ENCODE measurements at regions not wholly inside any gene's neighbourhood (a gene's known extent, or its start where the extent isn't known, plus 50 kb on each side); places are given as distances from the start of the nearest gene placed in this dataset.

- ATAC-seq: no peak
- H3K4me1 ChIP-seq: no peaks in the 10 kb centered on the region
- TF ChIP-seq CTCF (IDR thresholded peaks at IDR 0.05 in 4 of 5, conservative IDR thresholded peaks at IDR 0.05 in 1 of 5) (no peak), POLR2A (IDR thresholded peaks at IDR 0.05) (no peak)
- no peak for DNase-seq
- H3K27me3 ChIP-seq: no peaks in the 10 kb centered on the region
- H3K4me3 ChIP-seq: no peak overlapping the region
- no peaks in the 10 kb centered on the region for H3K9me3 ChIP-seq
- in situ Hi-C loops (cut with MboI; ENCODE audit: low sequenced_read_pairs in 4 of 4) (no loop called here), intact Hi-C loops (cut with DNase I; ENCODE audit: low total_unique reads) (no loop called here)
- no peaks in the 10 kb centered on the region for H3K36me3 ChIP-seq
- no peak overlapping the region for H3K27ac ChIP-seq
Measured at GRCh38 chr7:85452674-85453073, 265.8 kb upstream of the SEMA3D start.

GRCh38 chr7:85449478-85449877, 262.6 kb upstream of the SEMA3D start:
- in situ Hi-C loops (cut with MboI; ENCODE audit: low sequenced_read_pairs in 4 of 4) (no loop called here), intact Hi-C loops (cut with DNase I; ENCODE audit: low total_unique reads) (no loop called here)
- H3K27me3 ChIP-seq: no peaks in the 10 kb centered on the region
- no peaks in the 10 kb centered on the region for H3K9me3 ChIP-seq
- H3K27ac ChIP-seq: no peak overlapping the region
- no peak for TF ChIP-seq POLR2A (IDR thresholded peaks at IDR 0.05)
- no peak for TF ChIP-seq CTCF (IDR thresholded peaks at IDR 0.05 in 4 of 5, conservative IDR thresholded peaks at IDR 0.05 in 1 of 5)
- H3K4me3 ChIP-seq: no peak overlapping the region
- no peak for ATAC-seq
- no peaks in the 10 kb centered on the region for H3K4me1 ChIP-seq
- no peak for DNase-seq
- H3K36me3 ChIP-seq: no peaks in the 10 kb centered on the region

- Histone ChIP-seq H3K27ac (no peak overlapping the region), H3K4me3 (no peak overlapping the region), H3K4me1 (no peaks in the 10 kb centered on the region), H3K9me3 (no peaks in the 10 kb centered on the region), H3K27me3 (no peaks in the 10 kb centered on the region), H3K36me3 (no peaks in the 10 kb centered on the region)
- DNase-seq (no peak), ATAC-seq (no peak)
- intact Hi-C loops (cut with DNase I; ENCODE audit: low total_unique reads) (no loop called here), in situ Hi-C loops (cut with MboI; ENCODE audit: low sequenced_read_pairs in 4 of 4) (no loop called here)
- TF ChIP-seq POLR2A (IDR thresholded peaks at IDR 0.05) (no peak), CTCF (IDR thresholded peaks at IDR 0.05 in 4 of 5, conservative IDR thresholded peaks at IDR 0.05 in 1 of 5) (no peak)
Measured at GRCh38 chr7:85447004-85447403, 260.1 kb upstream of the SEMA3D start.

GRCh38 chr7:85426487-85426960, 239.7 kb upstream of the SEMA3D start:
- no peaks in the 10 kb centered on the region for H3K36me3 ChIP-seq
- no peaks in the 10 kb centered on the region for H3K9me3 ChIP-seq
- DNase-seq (no peak), ATAC-seq (no peak)
- TF ChIP-seq CTCF (IDR thresholded peaks at IDR 0.05 in 4 of 5, conservative IDR thresholded peaks at IDR 0.05 in 1 of 5): no peak
- no peak for TF ChIP-seq POLR2A (IDR thresholded peaks at IDR 0.05)
- no peak overlapping the region for H3K27ac ChIP-seq
- intact Hi-C loops (cut with DNase I; ENCODE audit: low total_unique reads) (no loop called here), in situ Hi-C loops (cut with MboI; ENCODE audit: low sequenced_read_pairs in 4 of 4) (no loop called here)
- no peaks in the 10 kb centered on the region for H3K4me1 ChIP-seq
- H3K27me3 ChIP-seq: no peaks in the 10 kb centered on the region
- no peak overlapping the region for H3K4me3 ChIP-seq

GRCh38 chr7:85424298-85424697, 237.4 kb upstream of the SEMA3D start:
- TF ChIP-seq POLR2A (IDR thresholded peaks at IDR 0.05) (no peak), CTCF (IDR thresholded peaks at IDR 0.05 in 4 of 5, conservative IDR thresholded peaks at IDR 0.05 in 1 of 5) (no peak)
- Histone ChIP-seq H3K4me1 (no peaks in the 10 kb centered on the region), H3K27me3 (no peaks in the 10 kb centered on the region), H3K27ac (no peak overlapping the region), H3K4me3 (no peak overlapping the region), H3K36me3 (no peaks in the 10 kb centered on the region), H3K9me3 (no peaks in the 10 kb centered on the region)
- ATAC-seq: no peak
- in situ Hi-C loops (cut with MboI; ENCODE audit: low sequenced_read_pairs in 4 of 4) (no loop called here), intact Hi-C loops (cut with DNase I; ENCODE audit: low total_unique reads) (no loop called here)
- no peak for DNase-seq
